ENCODE measurements at regions not wholly inside any gene's neighbourhood (a gene's known extent, or its start where the extent isn't known, plus 50 kb on each side); places are given as distances from the start of the nearest gene placed in this dataset.

GRCh38 chr18:77470569-77471413 is 221.1 kb downstream of the GALR1 start:
- no peak for ATAC-seq
- TF ChIP-seq RARB (CRISPR knock-in tag; IDR thresholded peaks at IDR 0.05) (no peak), ZNF70 (CRISPR knock-in tag; IDR thresholded peaks at IDR 0.05) (no peak), ZNF8 (CRISPR knock-in tag; IDR thresholded peaks at IDR 0.05) (no peak), CREB5 (CRISPR knock-in tag; IDR thresholded peaks at IDR 0.05; ENCODE audit: low read depth) (no peak), ESRRG (CRISPR knock-in tag; IDR thresholded peaks at IDR 0.05) (no peak), TCF4 (CRISPR knock-in tag; IDR thresholded peaks at IDR 0.05; ENCODE audit: borderline replicate concordance) (no peak), PPARA (CRISPR knock-in tag; IDR thresholded peaks at IDR 0.05; ENCODE audit: borderline replicate concordance) (no peak), BACH2 (CRISPR knock-in tag; IDR thresholded peaks at IDR 0.05; ENCODE audit: borderline replicate concordance) (no peak), ZC3H10 (CRISPR knock-in tag; IDR thresholded peaks at IDR 0.05) (no peak)
- TF ChIP-seq, protein P1, sequence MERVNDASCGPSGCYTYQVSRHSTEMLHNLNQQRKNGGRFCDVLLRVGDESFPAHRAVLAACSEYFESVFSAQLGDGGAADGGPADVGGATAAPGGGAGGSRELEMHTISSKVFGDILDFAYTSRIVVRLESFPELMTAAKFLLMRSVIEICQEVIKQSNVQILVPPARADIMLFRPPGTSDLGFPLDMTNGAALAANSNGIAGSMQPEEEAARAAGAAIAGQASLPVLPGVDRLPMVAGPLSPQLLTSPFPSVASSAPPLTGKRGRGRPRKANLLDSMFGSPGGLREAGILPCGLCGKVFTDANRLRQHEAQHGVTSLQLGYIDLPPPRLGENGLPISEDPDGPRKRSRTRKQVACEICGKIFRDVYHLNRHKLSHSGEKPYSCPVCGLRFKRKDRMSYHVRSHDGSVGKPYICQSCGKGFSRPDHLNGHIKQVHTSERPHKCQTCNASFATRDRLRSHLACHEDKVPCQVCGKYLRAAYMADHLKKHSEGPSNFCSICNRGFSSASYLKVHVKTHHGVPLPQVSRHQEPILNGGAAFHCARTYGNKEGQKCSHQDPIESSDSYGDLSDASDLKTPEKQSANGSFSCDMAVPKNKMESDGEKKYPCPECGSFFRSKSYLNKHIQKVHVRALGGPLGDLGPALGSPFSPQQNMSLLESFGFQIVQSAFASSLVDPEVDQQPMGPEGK (CRISPR knock-in tag; IDR thresholded peaks at IDR 0.05; ENCODE audit: borderline replicate concordance) = no peak

DNA sequence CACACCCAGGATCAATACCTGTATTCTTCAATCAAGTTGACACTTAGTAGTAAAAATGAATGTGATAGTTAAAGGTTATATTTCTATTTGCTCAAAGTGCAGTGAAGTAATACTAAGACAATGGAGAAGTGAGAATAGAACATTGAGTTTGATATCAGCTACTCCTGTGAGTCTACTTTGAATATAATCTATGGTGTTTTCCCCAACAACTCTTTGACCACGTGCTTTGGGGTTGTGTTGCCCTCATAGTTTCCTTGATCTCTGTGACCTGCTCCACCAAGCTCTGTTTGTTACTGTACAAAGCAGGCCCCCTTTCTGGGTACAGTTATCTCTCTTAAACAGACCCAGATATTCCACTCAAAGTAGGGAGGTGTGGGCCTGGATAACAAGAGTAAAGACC is 222.9 kb downstream of the GALR1 start:
- ATAC-seq = no peak
- TF ChIP-seq BACH2 (CRISPR knock-in tag; IDR thresholded peaks at IDR 0.05; ENCODE audit: borderline replicate concordance) (no peak), TOX (CRISPR knock-in tag; IDR thresholded peaks at IDR 0.05; ENCODE audit: borderline replicate concordance) (no peak), CSRNP3 (CRISPR knock-in tag; IDR thresholded peaks at IDR 0.05) (no peak), PPARA (CRISPR knock-in tag; IDR thresholded peaks at IDR 0.05; ENCODE audit: borderline replicate concordance) (no peak), ZFP30 (CRISPR knock-in tag; IDR thresholded peaks at IDR 0.05) (no peak), CSDC2 (CRISPR knock-in tag; IDR thresholded peaks at IDR 0.05) (no peak), ISL1 (CRISPR knock-in tag; IDR thresholded peaks at IDR 0.05) (no peak), ZC3H10 (CRISPR knock-in tag; IDR thresholded peaks at IDR 0.05) (no peak), OSR1 (CRISPR knock-in tag; IDR thresholded peaks at IDR 0.05) (no peak)
- TF ChIP-seq, protein P2, sequence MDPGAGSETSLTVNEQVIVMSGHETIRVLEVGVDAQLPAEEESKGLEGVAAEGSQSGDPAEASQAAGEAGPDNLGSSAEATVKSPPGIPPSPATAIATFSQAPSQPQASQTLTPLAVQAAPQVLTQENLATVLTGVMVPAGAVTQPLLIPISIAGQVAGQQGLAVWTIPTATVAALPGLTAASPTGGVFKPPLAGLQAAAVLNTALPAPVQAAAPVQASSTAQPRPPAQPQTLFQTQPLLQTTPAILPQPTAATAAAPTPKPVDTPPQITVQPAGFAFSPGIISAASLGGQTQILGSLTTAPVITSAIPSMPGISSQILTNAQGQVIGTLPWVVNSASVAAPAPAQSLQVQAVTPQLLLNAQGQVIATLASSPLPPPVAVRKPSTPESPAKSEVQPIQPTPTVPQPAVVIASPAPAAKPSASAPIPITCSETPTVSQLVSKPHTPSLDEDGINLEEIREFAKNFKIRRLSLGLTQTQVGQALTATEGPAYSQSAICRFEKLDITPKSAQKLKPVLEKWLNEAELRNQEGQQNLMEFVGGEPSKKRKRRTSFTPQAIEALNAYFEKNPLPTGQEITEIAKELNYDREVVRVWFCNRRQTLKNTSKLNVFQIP (CRISPR knock-in tag; IDR thresholded peaks at IDR 0.05; ENCODE audit: borderline replicate concordance, low read depth) = no peak
- TF ChIP-seq, protein P1 (CRISPR knock-in tag; IDR thresholded peaks at IDR 0.05; ENCODE audit: borderline replicate concordance) = no peak
- TF ChIP-seq, protein P3, sequence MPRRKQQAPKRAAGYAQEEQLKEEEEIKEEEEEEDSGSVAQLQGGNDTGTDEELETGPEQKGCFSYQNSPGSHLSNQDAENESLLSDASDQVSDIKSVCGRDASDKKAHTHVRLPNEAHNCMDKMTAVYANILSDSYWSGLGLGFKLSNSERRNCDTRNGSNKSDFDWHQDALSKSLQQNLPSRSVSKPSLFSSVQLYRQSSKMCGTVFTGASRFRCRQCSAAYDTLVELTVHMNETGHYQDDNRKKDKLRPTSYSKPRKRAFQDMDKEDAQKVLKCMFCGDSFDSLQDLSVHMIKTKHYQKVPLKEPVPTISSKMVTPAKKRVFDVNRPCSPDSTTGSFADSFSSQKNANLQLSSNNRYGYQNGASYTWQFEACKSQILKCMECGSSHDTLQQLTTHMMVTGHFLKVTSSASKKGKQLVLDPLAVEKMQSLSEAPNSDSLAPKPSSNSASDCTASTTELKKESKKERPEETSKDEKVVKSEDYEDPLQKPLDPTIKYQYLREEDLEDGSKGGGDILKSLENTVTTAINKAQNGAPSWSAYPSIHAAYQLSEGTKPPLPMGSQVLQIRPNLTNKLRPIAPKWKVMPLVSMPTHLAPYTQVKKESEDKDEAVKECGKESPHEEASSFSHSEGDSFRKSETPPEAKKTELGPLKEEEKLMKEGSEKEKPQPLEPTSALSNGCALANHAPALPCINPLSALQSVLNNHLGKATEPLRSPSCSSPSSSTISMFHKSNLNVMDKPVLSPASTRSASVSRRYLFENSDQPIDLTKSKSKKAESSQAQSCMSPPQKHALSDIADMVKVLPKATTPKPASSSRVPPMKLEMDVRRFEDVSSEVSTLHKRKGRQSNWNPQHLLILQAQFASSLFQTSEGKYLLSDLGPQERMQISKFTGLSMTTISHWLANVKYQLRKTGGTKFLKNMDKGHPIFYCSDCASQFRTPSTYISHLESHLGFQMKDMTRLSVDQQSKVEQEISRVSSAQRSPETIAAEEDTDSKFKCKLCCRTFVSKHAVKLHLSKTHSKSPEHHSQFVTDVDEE (CRISPR knock-in tag; IDR thresholded peaks at IDR 0.05) = no peak
